COLO668 (cell line): ENCODE measurements at regions not wholly inside any gene's neighbourhood (a gene's known extent, or its start where the extent isn't known, plus 50 kb on each side); places are given as distances from the start of the nearest gene placed in this dataset.
A peak's percentile ranks its signal among the peaks of the same experiment; 100 is the strongest.
"Not testable (repeated sequence)": the region's sequence is repeated elsewhere in the genome, so short reads cannot be mapped to it uniquely, and the experiment has no call there.

Source experiments
- DNase-seq: peaks from one replicate; lab custom pipeline; 2025; ENCODE audit not compliant: unreplicated experiment; lab: John Stamatoyannopoulos, UW

DNA sequence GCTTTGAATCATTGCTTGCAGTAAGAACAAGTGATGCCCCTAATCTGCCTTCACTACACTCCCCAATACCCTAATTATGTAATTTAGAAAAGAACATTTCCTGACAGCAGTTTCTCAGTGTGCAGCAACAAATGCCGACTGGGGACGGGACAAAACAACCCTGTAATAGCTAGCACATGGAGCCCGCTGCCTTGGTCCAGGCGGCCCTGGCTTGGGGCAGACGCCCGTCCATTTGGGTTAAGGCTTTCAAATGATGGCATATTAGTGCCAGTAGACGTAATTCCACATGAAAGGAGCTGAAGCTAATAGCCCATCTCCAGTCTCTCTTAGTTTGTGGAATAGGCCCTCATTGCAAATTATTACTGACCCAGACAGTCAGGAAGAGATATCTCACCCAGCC is 150.6 kb upstream of the PITX1 start:
- DNase-seq, result no peak

DNA sequence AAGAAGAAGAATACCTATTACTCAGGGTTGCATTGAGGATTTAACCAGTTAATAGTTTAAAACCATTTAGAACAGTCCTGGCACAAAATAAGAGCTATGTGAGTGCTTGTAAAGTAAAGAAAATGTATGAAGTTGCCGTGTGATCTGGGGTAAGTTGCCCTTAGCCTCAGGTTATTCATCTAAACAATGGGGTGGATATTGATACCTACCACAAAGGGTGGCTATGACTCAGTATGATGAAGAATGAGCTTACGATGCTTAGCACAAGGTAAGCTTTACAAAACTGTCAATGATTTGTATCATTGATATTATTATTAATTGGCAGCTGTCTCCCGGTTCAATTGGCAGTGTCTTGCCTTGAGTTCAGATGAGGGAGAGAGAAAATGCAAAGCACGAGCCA is 149.4 kb upstream of the PITX1 start:
- no peak for DNase-seq

DNA sequence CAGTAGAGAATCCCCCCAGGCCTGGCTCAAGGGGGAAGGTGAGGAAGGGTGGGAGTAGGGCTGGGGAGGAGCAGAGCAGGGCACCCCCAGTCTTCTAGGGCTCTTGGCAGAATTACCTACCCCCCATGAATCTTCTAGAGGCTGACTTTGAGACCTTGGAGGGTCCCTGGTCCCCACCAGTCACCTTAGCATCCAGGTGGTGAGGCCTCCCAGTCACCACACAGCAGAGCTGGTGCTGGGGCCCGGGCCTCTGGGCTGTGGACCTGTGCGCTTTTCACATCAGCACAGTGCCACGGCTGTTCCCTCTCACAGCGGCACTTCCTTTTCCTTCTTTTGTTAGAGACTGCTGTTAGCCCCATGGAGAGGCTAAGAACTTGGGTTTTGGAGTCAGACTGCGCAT is 148.6 kb upstream of the PITX1 start:
- DNase-seq, result no peak

DNA sequence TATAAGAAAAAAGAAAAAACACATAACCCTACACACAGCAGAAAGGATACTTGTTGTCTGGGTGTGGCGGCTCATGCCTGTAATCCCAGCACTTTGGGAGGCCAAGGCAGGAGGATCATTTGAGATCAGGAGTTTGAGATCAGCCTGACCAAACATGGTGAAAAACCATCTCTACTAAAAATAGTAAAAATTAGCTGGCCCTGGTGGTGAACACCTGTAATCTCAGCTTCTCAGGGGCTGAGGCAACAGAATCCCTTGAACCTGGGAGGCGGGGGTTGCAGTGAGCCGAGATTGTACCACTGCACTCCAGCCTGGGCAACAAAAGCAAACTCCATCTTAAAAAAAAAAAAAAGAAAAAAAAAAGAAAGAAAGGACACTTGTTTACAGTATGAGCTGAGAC is 147.6 kb upstream of the PITX1 start:
- no peak for DNase-seq

DNA sequence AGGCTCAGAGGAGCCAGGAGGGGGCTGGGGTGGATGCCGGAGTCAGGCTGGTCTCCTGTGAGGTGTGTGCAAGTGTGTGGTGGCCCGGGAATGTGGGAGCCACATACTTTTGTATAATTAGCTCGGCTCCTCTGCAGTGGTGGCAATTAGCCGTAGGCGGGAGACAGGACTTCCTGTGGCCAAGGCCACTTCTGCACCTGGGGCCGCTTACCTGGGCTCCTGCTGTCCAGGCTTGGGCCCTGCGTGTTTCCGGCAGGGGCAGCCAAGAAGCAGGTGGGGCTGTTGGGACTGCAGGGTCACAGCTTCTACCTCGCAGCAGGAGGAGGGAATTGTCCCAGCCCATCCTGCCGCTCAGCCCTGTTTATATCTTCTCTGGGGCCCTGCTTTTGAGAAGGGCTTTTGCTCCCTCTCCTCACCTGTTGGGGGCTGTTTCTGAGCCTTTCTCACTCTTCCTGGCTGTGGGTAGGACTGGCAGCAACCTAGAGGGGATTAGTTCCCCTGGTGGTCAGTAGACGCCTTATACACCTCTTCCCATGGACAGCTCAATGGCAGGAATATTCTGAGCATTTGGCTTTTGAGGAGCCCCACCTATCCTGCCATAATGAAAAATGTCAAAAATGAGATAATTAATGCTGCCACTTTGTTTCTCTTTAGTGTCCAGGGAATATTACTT is 145.4 kb upstream of the PITX1 start:
- peak; percentile 79 for DNase-seq

DNA sequence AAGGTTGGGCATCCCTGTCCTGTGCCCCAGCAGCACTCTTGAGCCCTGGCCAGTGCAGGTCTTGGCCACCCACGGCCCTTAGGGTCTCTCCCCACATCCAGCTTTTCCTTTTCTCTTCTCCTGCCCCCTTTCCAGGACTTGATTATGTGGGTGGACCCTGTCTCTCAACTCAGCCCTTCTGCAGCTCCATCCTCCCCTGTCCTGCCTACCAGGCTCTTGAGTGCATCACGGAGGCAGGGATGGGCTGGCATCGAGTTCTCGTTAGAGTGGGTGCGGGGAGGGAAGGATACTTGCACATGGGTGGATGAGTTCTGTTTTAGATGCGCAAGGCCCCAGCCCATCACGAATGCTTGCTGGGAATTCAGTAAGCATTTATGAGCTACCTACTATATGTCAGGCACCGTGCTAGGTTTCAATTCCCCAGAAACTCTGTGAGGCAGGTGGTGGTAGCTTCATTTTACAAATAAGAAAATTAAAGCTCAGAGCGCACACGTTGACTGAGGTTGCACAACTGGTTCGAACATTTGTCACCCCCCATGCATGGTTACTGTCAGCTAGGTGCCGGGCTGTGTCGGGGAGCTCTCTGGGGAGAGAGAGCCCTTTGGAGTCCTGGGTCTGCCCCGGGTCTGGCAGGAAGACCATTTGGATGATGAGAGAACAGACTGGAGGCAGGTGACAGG is 144.6 kb upstream of the PITX1 start:
- peak; percentile 72 for DNase-seq

DNA sequence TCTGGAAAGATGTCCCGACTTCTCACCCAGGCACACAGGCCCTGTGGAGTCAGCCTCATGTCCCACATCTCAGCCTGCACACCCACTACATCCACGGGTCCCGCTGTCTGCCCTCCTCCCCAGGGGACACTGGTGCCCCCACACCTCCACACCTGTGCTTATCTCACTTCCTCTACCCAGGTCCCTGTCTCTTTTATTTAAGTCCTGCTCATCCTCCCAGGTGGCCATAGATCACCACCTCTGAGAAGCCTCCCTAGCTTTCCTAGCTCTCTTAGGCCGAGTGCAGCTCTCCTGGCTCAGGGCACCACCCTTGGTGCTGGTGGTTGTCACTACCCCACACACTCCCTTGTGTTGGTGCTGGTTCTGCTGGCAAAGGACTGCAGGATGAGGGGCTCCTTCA is 143.6 kb upstream of the PITX1 start:
- DNase-seq, result no peak

DNA sequence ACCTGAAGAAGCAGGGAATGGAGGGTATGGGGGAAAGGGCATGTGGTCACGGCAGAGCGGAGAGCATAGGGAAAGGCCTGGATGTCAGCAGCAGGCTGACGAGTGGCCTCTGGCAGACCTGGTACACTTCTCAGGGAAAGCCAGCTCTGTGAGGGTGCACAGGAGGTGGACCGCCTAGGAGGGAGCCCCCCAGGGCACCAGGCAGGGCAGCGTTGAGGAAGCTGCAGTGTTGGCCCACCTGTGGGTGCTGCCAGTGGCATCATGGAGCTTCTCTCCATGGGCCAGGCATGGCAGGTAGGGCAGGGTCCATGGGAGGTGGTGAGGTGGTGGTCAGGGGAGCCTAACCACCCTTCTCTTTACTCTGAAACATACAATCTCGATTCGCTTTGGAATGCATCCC is 143.0 kb upstream of the PITX1 start:
- DNase-seq, result no peak

DNA sequence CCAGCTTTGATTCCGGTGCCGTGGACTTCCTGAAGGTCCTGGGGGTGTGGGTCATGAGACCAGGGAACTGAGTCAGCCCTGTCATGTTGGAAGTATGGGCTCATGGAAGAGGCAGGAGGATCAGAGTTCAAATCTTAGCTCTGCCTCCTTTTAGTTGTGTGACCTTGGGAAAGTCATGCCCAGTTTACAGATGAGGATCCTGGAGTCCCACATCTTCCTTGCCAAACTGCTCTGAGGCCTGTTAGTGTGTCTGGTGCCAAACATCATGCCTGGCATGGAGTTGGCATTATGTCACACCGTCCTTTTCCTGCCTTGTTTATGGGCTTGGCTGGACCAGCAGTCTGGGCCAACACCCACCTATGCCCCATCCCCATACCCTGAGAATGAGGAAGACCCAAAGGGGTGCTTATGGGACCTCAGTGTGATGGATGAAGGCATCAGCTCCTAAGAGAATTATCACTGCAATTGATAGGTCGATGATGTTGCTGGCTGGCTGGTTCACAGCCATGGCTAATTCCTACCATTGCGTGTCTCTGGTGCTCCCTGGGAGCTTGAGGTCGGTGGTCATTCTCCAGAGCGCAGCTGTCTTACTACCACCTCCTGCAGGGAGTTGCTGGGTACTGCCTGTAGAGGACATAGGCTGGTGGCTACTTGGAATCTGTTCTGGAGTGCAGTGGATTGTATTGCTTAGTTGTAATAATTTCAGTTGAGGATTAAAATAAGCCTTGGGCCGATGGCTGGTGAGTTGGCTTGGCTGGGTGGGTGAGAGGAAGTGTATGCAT is 140.5 kb upstream of the PITX1 start:
- DNase-seq, result no peak

DNA sequence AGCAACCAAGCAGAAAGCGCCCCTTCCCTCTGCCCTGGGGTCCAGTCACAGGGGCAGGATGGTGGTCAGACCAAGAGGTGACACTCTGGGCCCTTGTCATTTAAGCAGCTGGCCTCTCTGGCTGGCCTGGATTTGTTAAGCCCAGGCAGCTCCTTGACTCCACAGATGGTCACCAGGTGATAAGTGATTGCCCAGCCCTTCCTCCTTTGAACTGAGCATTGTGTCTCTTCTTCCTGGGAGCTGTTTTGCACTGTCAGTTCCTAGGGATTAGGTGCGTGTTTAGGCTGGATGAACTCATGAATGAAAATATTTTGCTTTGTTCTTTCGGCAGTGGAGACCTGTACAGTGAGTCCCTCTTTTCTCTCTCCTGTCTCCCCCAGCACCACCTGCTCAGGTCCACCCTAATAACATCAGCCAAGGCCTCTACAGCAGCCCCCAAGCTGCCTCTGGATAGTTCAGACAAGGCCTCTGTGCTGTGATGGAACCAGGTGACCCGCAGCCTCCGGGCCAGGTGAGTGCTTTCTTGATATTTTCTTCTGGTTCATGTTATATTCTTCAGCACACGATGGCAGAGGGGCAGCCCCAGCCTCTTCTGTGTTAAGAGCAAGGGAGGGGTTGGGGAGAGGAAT is 139.7 kb upstream of the PITX1 start:
- DNase-seq, result peak; percentile 15

DNA sequence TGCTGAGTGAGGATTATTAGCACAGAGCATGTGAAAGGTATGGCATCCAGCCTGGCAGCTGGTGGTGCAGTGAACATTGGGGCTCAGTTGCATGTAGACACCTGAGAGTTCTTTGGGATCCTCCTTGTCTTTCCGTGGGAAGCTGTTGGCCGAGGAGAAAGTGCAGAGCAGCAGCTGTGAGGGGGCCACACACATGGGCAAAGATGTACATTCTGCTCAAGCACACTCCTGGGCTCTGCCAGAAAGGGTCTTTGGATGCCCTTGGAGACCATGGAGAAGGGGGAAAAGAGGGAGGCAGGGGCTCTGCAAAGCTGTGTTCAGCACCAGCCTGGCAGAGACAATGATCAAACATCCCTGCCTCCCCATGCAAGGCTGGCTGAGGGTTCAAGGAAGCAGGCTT is 138.7 kb upstream of the PITX1 start:
- DNase-seq, result no peak

DNA sequence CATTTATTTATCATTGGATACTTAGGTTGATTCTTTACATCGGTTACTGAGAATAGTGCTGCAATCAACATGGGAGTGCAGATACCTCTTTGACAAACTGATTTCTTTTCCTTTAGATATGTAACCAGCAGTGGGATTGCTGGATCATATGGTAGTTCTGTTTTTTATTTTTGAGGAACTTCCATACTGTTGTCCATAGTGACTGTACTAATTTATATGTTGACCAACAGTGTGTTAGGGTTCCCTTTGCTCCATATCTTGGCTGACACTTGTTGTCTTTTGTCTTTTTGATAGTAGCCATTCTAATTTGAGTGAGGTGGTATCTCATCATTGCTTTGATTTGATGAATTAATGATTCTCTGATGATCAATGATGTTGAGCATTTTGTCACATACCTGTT is 137.3 kb upstream of the PITX1 start:
- no peak for DNase-seq

DNA sequence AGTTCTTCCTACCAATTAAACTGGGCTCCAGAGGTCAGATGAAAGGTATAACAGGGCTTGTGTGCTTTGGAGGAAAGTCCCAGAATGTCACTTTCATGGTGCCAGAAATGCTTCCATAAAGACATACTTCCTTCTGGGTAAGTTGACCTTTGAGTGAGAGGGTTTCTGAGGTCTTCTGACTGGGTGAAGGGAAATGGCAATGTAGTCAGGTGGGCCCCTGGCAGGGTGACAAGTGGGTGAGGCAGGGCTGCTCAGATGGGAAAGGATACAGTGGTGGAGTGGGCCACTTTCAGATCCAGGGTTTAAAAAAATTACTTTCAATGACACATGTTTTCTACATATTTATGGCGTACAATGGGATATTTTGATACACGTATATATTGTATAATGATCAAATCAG is 136.5 kb upstream of the PITX1 start:
- no peak for DNase-seq

DNA sequence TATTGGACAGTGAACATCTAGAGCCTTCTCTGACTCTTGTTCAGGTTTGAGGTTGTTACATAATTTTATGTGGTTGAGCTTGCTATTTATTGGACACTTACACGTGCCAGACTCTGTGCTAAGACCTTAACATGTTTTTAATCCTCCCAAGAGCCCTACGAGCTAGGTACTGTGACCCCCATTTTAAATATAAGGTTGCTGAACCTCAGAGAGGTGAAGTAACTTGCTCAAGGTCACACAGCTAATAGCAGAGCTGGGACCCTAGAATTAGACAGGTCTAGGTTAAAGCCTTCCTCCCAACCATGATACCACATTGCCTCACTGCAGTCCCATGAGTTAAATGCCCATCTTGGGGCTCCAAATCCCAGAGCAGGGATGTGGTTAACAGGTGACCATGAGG is 135.7 kb upstream of the PITX1 start:
- DNase-seq, result no peak

DNA sequence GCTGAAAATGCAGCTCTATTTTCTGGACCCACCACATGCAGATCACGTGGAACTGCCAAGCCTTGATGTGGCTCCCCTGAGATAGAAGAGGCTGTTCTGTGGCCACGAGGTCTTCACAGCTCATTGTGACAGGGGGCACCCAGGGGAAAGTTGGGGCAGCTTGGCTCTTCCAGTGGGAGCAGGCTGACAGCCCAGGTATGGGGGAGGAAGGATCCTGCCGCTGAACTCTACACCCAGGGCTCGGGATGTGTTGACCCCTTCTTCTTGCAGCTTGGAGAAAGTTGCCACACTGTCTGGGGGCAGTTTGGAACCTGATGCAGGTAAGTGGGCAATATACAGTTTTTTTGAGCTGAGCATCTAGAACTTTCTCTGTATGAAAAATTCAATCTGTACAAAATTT is 133.6 kb upstream of the PITX1 start:
- DNase-seq, result no peak

DNA sequence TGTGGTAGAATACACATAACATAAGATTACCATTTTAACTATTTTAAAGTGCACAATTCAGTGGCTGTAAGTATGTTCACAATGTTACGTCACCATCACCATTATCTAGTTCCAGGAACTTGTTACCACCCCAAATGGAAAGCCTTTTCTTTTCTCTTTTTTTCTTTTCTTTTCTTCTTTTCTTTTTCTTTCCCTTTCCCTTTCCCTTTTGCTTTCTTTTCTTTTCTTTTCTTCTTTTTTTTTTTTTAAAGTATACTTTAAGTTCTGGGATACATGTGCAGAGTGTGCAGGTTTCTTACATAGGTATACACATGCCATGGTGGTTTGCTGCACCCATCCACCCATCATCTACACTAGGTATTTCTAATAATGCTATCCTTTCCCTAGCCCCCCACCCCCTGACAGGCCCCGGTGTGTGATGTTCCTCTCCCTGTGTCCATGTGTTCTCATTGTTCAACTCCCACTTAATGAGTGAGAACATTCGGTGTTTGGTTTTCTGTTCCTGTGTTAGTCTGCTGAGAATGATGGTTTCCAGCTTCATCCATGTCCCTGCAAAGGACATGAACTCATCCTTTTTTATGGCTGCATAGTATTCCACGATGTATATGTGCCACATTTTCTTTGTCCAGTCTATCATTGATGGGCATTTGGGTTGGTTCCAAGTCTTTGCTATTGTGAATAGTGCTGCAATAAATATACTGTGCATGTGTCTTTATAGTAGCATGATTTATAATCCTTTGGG is 131.0 kb upstream of the PITX1 start:
- DNase-seq, result not testable (repeated sequence)

DNA sequence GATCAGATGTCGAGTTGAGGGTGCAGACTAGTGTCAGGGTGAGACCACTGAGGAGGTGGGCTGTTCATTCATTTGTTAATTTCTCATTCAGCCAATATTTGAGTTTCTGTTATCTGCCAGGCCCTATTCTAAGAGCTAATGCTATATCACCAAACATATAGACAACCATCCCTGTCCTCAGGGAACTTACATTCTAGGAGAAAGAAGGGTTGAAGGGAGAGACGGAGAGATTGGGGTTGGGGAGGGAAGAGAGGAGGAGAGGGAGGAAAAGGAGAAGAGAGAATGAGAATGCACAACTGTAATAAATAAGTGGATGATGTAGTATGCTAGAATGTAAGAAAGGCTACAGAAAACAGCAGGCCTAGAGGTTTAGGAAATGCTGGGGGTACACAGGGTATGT is 129.9 kb upstream of the PITX1 start:
- DNase-seq, result no peak

DNA sequence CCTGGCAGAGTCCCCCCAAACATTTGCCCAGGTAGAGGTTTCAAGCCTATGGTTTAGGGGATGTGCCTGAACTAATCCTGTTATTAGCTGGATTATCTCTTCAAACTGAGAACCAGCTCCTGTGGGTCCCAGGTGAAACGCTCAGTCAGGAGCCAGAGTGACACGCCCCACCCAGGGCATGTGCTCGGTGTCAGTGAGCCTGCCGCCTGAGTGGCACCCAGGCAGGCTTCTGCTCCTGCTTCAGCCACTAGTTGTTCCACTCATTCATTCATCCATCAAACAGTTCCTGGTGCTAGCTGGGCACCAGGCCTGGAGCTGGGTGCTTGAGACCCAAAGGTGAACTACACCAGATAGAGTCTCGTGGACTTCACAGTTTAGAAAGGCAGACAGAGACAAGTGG is 129.4 kb upstream of the PITX1 start:
- DNase-seq, result no peak

DNA sequence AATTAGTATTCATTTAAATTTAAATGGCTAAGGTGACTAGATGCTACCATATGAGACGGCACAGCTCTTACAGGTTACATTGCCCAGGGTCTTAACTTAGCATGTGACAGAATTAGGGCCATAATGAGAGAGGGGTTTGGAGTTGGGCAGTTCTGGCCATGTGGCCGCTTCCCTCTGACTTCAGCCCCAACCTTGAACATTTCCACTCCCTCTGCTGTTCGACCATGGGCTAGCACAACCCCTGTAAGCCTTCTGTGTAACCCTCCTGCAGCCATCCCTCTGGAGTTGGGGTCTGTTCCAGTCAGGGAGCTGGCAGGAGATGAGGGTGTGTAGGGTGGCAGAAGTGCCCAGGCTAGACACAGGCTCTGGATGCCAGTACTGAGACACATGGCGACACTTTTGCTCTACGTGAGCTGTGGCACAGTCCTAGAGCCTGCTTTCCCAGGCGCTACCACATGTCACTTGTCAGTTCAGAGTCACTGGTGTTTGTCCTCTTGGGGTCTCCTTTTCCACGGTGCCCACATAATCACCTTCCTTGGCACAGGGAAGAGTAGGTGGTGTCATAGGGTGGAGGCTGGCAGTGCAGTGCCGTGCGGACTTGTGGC is 128.7 kb upstream of the PITX1 start:
- no peak for DNase-seq

DNA sequence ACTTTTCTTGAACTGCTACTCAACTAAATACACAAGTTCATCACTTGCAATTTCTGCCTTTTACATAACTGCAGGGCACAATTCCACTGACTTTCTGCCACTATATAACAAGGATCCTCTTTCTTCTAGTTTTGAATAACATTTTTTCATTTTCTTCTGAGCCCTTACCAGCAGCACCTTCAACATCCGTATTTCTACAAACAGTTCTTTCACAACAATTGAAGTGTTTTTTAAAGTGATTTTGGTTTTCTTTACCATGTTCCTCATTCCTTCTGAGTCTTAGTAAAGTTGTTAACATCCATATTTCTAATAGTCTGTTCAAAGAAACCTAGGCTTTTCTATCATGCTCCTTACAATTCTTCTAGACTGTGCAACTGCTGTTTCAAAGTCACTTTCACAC is 127.2 kb upstream of the PITX1 start:
- DNase-seq, result no peak
